Tibial artery (tissue), 4 donors: ENCODE measurements at regions not wholly inside any gene's neighbourhood (a gene's known extent, or its start where the extent isn't known, plus 50 kb on each side); places are given as distances from the start of the nearest gene placed in this dataset.

Experiments used
- DNase-seq, 2 donors: peaks; one replicate each; pipeline ENCODE4 v3.0.0-alpha.2; 2019
- H3K27ac ChIP-seq, 2 donors: fragments of 200-600 bp; sonication (generic) in 1 of 2; 1 replicate in 1 of 2; 2 replicates in 1 of 2; pipeline ENCODE4 v1.5.1; 2018 to 2019; ENCODE audit warnings: mild to moderate bottlenecking in 1 of 2
- H3K27me3 ChIP-seq, 2 donors: fragments of 200-600 bp; sonication (generic) in 1 of 2; one replicate each; pipeline versions ENCODE4 v1.5.1 to v1.6.0; 2016 to 2019
- H3K36me3 ChIP-seq, 3 donors: fragments of 200-600 bp; sonication (generic) in 2 of 3; one replicate each; pipeline ENCODE4 v1.5.1; 2016 to 2019; ENCODE audit warnings: mild to moderate bottlenecking in 2 of 3
- H3K4me1 ChIP-seq, 4 donors: fragments of 200-600 bp; sonication (generic) in 2 of 4; 1 replicate in 3 of 4; 2 replicates in 1 of 4; pipeline ENCODE4 v1.5.1; 2016 to 2019
- H3K4me3 ChIP-seq, 2 donors: fragments of 200-600 bp; sonication (generic) in 1 of 2; 1 replicate in 1 of 2; 2 replicates in 1 of 2; pipeline ENCODE4 v1.5.1; 2018 to 2019; ENCODE audit warnings: mild to moderate bottlenecking in 2 of 2
- H3K9me3 ChIP-seq, 3 donors: fragments of 200-600 bp; sonication (generic) in 1 of 3; one replicate each; pipeline ENCODE4 v1.5.1; 2016 to 2019
- CTCF ChIP-seq, 2 experiments: fragments of 200-600 bp in 1 of 2; fragments of 450-650 bp in 1 of 2; IDR thresholded peaks; one replicate each; pipeline ENCODE4 v1.5.1; 2017 to 2019; ENCODE audit warnings: antibody characterized with exemption in 2 of 2, mild to moderate bottlenecking in 1 of 2, moderate library complexity in 1 of 2
- intact Hi-C: fragments of 100-400 bp; cut with DNase I; formaldehyde crosslinking; loops from one replicate; pipeline ENCODE4 v1.15.0; 2023; ENCODE audit warnings: low total_unique reads

DNA sequence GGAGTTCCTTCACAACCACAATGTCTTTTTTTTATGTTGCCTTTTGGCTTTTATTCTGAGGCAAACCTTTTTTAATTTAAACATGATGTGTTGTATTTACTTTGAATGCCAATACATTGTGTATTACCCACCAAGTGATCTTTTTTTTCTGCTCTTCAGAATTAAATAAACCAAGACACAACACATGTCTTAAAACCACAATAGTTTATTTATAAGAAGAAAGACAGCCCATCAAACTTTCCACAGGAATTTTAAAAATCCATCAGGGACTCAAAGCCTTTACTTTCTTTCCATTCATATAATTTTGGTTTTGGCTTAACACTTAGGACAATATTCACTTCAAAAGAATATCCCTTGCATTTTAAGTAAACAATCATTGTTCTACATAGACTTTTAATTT is 321.8 kb upstream of the MEF2C start:
- peaks cover 0 to 6% (median 5%) of the 10 kb centered on the region in 3 donors for H3K9me3 ChIP-seq
- DNase-seq: no peak
- H3K36me3 ChIP-seq: no peaks in the 10 kb centered on the region
- intact Hi-C loops: no loop called here
- H3K4me1 ChIP-seq: no peaks in the 10 kb centered on the region
- H3K4me3 ChIP-seq: no peak overlapping the region
- no peak overlapping the region for H3K27ac ChIP-seq
- TF ChIP-seq CTCF (IDR thresholded peaks at IDR 0.05): no peak
- no peaks in the 10 kb centered on the region for H3K27me3 ChIP-seq

GRCh38 chr5:89203611-89204010 is 320.6 kb upstream of the MEF2C start:
- H3K36me3 ChIP-seq: peaks cover 0 to 6% (median 0%) of the 10 kb centered on the region in 3 donors
- H3K4me3 ChIP-seq: no peak overlapping the region
- no peak for DNase-seq
- no peaks in the 10 kb centered on the region for H3K4me1 ChIP-seq
- intact Hi-C loops: no loop called here
- H3K27me3 ChIP-seq: no peaks in the 10 kb centered on the region
- peaks cover 0 to 11% (median 11%) of the 10 kb centered on the region in 3 donors for H3K9me3 ChIP-seq
- H3K27ac ChIP-seq: no peak overlapping the region
- no peak for TF ChIP-seq CTCF (IDR thresholded peaks at IDR 0.05)

GRCh38 chr5:89200899-89201298 is 317.9 kb upstream of the MEF2C start:
- no peak for DNase-seq
- no peak overlapping the region for H3K4me3 ChIP-seq
- H3K4me1 ChIP-seq: no peaks in the 10 kb centered on the region
- intact Hi-C loops: no loop called here
- peaks cover 0 to 17% (median 11%) of the 10 kb centered on the region in 3 donors for H3K9me3 ChIP-seq
- no peak overlapping the region for H3K27ac ChIP-seq
- H3K27me3 ChIP-seq: no peaks in the 10 kb centered on the region
- peaks cover 0 to 6% (median 0%) of the 10 kb centered on the region in 3 donors for H3K36me3 ChIP-seq
- no peak for TF ChIP-seq CTCF (IDR thresholded peaks at IDR 0.05)

GRCh38 chr5:89199306-89199705 is 316.3 kb upstream of the MEF2C start:
- no peak for DNase-seq
- Histone ChIP-seq H3K4me1 (no peaks in the 10 kb centered on the region), H3K27ac (no peak overlapping the region), H3K4me3 (no peak overlapping the region), H3K9me3 (peaks cover 0 to 17% (median 11%) of the 10 kb centered on the region in 3 donors), H3K36me3 (peaks cover 0 to 6% (median 0%) of the 10 kb centered on the region in 3 donors), H3K27me3 (no peaks in the 10 kb centered on the region)
- intact Hi-C loops: no loop called here
- no peak for TF ChIP-seq CTCF (IDR thresholded peaks at IDR 0.05)

GRCh38 chr5:89191374-89191773 is 308.4 kb upstream of the MEF2C start:
- intact Hi-C loops: no loop called here
- no peaks in the 10 kb centered on the region for H3K36me3 ChIP-seq
- H3K27me3 ChIP-seq: no peaks in the 10 kb centered on the region
- H3K27ac ChIP-seq: no peak overlapping the region
- peaks cover 0 to 8% (median 0%) of the 10 kb centered on the region in 3 donors for H3K9me3 ChIP-seq
- H3K4me1 ChIP-seq: peaks cover 0 to 15% (median 4%) of the 10 kb centered on the region in 4 donors
- no peak for TF ChIP-seq CTCF (IDR thresholded peaks at IDR 0.05)
- H3K4me3 ChIP-seq: no peak overlapping the region
- no peak for DNase-seq
